LHCN-M2 (cell line): ENCODE measurements at regions not wholly inside any gene's neighbourhood (a gene's known extent, or its start where the extent isn't known, plus 50 kb on each side); places are given as distances from the start of the nearest gene placed in this dataset.

ENCODE experiments used
- DNase-seq: peaks from one replicate; pipeline ENCODE4 v3.0.0-alpha.2; 2012; ENCODE audit warnings: low read depth

DNA sequence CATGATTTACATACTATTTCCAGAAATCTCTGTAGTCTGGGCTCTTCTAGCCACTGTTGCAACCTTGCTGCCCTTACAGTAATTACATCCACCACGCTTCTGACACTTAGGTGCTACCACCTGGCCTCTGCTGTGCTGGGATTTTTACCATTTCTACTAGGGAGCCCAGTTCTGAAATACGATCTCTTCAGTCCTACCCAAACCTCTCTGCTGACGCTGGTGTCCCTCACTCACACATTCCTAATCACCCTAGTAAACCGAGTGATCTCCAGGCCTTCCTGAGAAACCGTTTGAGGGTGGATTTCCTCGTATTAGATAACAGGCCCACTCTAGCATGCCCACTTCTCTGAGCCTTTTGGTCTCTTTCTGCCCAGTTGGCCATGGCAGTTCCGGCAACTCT lies 588.9 kb upstream of the CADM1 start:
- DNase-seq: no peak

- no peak for DNase-seq
Measured at GRCh38 chr11:116086426-116086825, 582.2 kb upstream of the CADM1 start.

DNA sequence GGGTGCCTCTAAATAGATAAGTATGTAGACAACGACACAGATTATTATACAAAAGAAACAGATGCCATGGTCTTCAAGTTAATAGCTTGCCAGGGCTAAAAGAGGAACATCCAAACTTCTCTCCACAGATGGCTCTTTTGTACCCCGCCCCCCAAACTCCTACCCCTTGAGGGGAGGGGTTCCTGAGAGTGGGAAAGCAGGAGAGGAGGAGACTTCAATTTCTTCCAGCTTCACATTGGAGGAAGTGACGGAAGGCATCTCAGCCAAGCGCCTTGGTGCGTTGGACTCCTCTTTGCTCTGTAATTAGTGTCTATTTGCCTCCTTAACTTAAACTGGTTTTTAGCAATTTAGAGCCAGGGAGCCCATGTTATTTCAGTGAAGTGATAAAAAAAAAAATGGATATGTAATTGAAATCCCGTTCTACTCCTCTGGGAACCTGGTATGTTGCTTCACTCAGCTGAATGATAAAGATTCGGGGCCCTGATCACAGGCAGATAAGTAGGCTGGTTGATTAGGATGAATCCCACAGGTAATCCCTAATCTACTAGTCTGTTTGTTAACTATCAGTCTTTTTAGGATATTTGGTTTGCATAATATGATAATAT lies 580.9 kb upstream of the CADM1 start:
- DNase-seq: no peak

DNA sequence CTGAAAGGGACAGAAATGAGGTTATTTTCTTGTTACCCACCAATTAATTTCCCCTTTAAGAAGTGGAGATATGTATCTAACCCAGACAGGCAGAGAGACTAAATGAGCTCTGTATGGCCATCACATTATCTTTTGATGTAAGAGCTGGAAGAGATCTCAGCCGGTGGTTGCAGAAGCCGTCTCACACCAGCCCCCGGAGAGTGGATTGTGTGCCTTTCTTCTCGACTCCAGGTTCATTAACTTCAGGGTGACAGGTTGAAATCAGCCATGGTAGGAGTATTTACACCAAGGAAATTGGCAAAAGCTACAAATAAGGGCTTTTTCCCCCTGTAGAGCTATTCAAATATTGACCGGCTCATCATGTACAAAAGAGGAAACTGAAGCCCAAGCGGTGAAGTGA lies 580.3 kb upstream of the CADM1 start:
- DNase-seq: no peak

GRCh38 chr11:116082256-116082655 lies 578.0 kb upstream of the CADM1 start:
- DNase-seq: peak; percentile 7

GRCh38 chr11:116079580-116079979 lies 575.4 kb upstream of the CADM1 start:
- DNase-seq: no peak

DNA sequence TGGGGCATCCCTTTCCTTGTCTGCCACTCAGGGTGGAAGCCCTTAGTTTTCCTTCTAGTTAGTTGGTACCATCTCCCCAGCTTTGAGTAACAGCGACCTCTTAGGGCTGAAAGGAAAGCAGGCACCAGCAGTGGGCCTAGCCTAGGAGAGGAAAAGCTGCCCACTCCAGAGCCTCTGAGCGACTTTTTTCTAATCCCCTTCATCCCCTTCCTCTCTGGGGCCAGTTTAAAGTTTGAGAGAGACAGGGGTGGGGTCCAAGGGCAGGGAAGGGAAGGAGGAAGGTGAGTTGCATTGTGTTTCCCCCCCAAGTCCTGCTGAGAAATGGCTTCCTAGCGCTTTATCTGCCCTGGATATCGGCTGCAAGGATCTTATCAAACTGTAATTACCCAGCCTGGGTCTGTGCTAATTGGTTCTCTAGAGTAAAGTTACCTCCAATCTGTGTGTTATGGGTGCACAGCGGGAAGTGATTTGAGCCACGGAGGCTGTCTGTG lies 573.9 kb upstream of the CADM1 start:
- peak; percentile 15 for DNase-seq

DNA sequence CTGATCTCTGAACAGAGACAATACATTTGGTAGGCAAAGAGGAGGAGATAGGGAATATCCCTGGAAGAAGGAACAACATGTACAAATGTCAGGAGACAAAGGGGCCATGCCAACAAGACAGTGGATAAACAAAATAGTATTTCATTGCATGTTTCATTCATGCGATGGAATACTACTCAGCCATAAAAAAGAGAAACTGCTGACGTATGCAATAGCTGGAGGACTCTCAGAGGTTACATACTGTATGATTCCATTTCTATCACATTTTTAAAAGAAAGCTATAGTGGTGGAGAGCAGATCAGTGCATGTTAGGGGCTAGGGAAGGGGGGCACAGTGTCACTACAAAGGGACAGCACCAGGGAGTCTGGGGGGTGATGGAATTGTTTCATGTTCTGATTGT lies 572.9 kb upstream of the CADM1 start:
- no peak for DNase-seq

DNA sequence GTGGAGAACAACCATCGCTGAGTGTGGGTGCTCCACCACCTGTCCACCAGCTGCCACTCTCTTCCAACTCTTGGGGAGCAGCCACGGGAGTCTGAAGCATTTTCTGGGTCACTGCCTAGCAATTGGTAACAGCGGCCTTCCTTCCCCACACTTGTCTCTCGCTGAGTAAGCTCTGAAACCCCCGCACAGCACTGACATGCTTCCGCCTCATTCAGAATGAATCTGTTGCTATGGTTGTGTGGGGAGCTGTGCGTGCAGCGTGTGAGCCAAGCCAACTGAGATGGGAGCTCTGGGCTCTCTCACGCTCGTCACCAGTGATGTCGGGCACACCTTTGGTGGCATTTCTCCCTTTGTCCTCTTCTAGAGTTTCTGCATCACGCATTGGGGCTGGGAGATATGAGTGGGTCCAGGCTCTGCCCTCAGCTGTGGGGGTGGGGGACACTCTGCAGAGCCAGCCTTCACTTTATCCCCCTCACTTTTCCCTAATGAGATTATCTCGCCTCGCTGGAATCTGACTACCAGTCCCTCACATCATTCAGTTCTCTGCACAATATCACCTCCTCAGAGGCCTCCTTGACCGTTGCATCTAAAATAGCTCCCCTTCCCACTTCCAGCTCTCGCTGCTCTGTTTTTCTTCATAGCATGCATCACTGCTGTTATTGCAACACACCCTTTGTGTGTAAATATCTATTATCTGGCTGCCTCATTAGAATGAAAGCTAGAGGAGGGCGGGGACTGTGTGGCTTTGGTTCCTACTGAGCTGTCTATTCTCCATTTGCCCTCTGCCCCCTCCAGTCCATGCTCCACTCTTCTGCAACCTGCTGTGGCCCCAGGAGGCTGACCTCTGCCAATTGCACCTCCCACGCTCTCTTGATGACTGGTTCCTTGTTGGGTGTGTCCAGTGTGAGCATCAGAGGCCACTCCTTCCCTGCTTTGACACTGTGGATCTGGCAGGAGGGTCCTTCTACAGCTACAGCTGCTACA lies 569.9 kb upstream of the CADM1 start:
- peak; percentile 9 for DNase-seq

DNA sequence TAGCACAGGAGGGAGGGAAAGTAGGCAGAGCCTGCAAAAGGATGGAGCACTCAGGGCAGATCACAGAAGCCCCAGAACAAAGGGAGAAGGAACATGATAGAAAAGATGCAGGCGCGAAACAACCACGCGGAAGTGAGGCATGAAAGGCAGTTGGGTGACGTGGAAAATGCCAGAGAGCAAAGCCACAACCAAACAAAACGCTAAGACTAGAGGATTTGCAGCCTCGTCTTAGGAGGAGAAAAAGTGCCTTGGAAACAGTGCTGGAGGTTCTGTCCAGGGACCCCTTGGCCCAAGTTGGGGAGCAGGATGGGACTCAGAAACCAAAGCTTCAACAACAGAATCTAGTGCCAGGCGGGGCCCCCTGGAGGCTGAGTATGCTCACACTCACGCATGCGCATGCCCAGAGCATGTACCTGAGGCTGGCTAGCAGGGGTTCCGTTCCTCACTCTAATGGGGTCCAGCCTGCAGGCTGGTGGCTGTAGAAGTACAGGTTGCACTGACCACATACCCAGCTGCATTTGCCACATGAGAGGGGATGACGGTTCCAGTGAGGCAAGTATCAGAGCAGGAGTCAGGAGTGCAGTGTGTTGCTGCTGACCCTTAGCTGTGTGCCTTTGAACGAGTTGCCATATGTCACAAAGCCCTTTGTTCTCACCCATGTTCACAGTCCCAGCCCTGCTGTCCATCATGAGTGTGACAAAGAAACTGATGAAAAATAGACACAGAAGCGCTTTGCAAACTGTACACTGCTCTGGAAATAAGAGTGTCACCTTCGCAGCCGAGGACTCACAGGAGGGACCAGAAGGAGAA lies 568.6 kb upstream of the CADM1 start:
- DNase-seq: no peak

GRCh38 chr11:116072133-116072532 lies 567.9 kb upstream of the CADM1 start:
- DNase-seq: no peak

- no peak for DNase-seq
Measured at GRCh38 chr11:116071241-116071640, 567.0 kb upstream of the CADM1 start.

DNA sequence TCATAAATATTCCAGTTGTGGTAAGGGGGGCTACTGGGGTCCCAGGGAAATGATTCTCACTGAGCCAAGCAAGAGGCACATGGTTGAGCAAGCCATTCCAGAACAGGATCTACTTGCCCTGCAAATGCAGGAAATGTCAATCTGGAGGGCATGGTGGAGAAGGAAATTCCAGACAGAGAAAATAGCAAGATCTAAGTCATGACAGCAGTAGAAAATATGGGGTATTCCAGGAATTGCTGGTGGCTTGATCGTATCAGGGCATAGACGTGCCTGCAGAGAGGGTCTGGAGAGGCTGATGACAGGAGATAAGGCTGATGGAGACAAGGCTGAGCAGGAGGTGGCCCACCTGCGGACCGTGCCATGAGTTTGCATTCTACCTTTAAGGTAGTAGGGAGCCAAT lies 566.3 kb upstream of the CADM1 start:
- DNase-seq: no peak

- DNase-seq: no peak
Measured at GRCh38 chr11:116066777-116067176, 562.6 kb upstream of the CADM1 start.

DNA sequence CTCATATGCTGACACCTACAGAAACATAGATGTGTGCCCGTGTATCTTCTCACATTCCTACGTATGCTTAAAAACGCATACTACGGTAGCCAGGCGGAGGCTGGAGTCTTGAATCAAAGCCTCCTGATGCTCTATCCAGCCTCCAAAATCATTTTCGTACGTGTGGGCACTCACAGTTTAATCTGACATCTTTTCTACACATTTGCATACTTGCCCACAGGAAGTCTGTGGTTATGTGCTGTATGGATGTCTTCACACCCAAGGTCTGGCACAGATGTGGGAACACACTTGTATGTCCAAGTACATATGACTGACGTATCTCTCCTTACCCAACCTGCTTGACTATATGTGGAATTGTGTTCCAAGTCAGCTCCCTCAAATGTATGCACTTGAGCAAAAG lies 561.8 kb upstream of the CADM1 start:
- DNase-seq: no peak

- no peak for DNase-seq
Measured at GRCh38 chr11:116065191-116065895, 561.1 kb upstream of the CADM1 start.

DNA sequence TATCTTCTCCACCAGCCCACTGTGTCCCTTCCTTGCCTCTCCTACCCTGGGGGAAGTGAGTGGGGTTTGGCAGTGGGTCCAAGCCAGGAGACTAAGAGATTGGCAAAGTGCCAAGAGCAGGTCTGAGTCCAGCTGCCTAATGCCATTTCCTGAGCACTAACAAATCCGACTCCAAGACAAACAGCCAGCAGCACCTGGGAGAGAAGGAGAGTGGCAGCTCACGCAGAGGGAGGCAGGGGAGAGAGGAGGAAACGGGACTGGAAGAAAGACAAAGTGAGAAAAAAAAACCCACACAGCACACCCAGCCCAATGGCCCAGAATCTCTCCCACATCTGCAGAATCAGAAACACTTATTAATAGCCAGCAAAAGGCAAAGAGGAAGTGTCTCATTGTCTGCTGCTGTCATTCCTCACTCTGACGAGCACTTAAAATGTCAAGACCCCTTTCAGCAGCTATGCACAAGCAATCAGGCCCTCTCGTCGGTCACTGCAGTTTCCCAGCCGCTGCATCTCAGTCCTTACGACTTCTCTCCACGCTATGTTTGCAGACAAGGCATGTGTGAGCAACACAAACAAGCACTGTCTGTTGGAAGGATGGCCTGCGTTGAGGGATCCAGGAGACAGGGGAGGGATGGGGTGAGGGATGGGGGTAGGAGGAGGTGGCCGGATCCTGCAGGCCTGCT lies 558.4 kb upstream of the CADM1 start:
- DNase-seq: no peak

GRCh38 chr11:116062129-116062489 lies 557.9 kb upstream of the CADM1 start:
- no peak for DNase-seq

- no peak for DNase-seq
Measured at GRCh38 chr11:116061322-116061721, 557.1 kb upstream of the CADM1 start.

DNA sequence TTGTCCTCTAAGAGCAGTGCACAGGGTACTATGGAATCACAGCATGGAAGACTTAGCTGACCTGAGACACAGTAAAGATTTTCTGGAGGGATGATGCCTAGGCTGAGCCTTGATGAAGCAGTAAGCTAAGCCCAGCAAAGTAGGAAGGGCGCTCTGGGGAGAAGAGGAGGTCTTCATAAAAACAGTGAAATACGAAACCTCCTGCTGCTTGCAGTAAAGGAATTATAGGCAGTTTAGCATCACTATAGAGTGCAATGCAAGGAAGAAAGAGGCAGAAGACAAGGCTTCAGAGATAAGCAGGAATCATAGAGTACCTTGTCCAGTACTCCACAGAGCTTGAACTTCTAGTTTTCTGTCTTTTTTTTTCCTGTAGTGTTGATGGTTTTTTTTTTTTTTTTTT lies 555.7 kb upstream of the CADM1 start:
- no peak for DNase-seq

- DNase-seq: no peak
Measured at GRCh38 chr11:116057000-116057399, 552.8 kb upstream of the CADM1 start.
